Rectal smooth muscle tissue (tissue), 1 donor: ENCODE measurements at regions not wholly inside any gene's neighbourhood (a gene's known extent, or its start where the extent isn't known, plus 50 kb on each side); places are given as distances from the start of the nearest gene placed in this dataset.

Source experiments
- H3K27ac ChIP-seq: one replicate; pipeline ENCODE4 v1.7.0; 2013; ENCODE audit warnings: low read depth, low read length, inconsistent platforms
- H3K27me3 ChIP-seq: one replicate; pipeline ENCODE4 v1.7.0; 2013; ENCODE audit warnings: low read length; ENCODE audit not compliant: control insufficient read depth, insufficient read depth
- H3K36me3 ChIP-seq: one replicate; pipeline ENCODE4 v1.7.0; 2013; ENCODE audit warnings: low read length; ENCODE audit not compliant: control insufficient read depth, insufficient read depth
- H3K4me1 ChIP-seq: one replicate; pipeline ENCODE4 v1.7.0; 2013; ENCODE audit warnings: low read length; ENCODE audit not compliant: control insufficient read depth, insufficient read depth
- H3K4me3 ChIP-seq: one replicate; pipeline ENCODE4 v1.7.0; 2013; ENCODE audit warnings: low read length
- H3K9ac ChIP-seq: one replicate; pipeline ENCODE4 v1.7.0; 2013; ENCODE audit warnings: low read length

GRCh38 chr5:18043344-18043743 lies 409.1 kb downstream of the TAF11L14 start:
- Histone ChIP-seq H3K27ac (no peak overlapping the region), H3K4me3 (no peak overlapping the region), H3K4me1 (no peaks in the 10 kb centered on the region), H3K27me3 (no peaks in the 10 kb centered on the region), H3K36me3 (no peaks in the 10 kb centered on the region), H3K9ac (no peak overlapping the region)

- Histone ChIP-seq H3K27ac (no peak overlapping the region), H3K4me1 (no peaks in the 10 kb centered on the region), H3K36me3 (no peaks in the 10 kb centered on the region), H3K27me3 (no peaks in the 10 kb centered on the region), H3K9ac (no peak overlapping the region), H3K4me3 (no peak overlapping the region)
Measured at GRCh38 chr5:18048449-18048848, 414.2 kb downstream of the TAF11L14 start.

GRCh38 chr5:18050345-18050744 lies 416.1 kb downstream of the TAF11L14 start:
- no peaks in the 10 kb centered on the region for H3K4me1 ChIP-seq

GRCh38 chr5:18050776-18051175 lies 416.5 kb downstream of the TAF11L14 start:
- Histone ChIP-seq H3K4me3 (no peak overlapping the region), H3K27ac (no peak overlapping the region), H3K9ac (no peak overlapping the region), H3K36me3 (no peaks in the 10 kb centered on the region), H3K4me1 (no peaks in the 10 kb centered on the region), H3K27me3 (no peaks in the 10 kb centered on the region)

More at GRCh38 chr5:18050345-18050744, 416.1 kb downstream of the TAF11L14 start:
- Histone ChIP-seq H3K27me3 (no peaks in the 10 kb centered on the region), H3K27ac (no peak overlapping the region), H3K36me3 (no peaks in the 10 kb centered on the region), H3K9ac (no peak overlapping the region), H3K4me3 (no peak overlapping the region)

- Histone ChIP-seq H3K27ac (no peak overlapping the region), H3K9ac (no peak overlapping the region), H3K4me1 (no peaks in the 10 kb centered on the region), H3K4me3 (no peak overlapping the region), H3K36me3 (no peaks in the 10 kb centered on the region), H3K27me3 (no peaks in the 10 kb centered on the region)
Measured at GRCh38 chr5:18051953-18052352, 417.7 kb downstream of the TAF11L14 start.

DNA sequence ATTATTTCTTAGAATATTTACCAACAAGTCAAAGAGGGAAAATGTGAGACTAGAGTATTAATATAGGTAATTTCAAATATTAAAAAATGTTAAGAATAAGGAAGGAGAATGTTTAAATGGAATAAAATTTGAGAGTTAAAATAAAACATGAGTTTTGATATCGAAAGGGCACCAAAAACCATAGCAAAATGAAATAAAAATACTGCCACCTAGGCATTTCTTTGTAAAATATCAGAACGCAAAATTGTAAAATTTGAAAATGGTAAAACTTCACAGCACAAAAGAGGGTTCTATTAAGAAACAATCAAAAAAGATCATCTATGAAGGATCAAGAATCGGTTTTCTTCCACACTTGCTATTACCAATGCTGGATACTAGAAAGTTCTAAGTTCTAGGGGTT lies 418.3 kb downstream of the TAF11L14 start:
- Histone ChIP-seq H3K9ac (no peak overlapping the region), H3K27ac (no peak overlapping the region), H3K4me3 (no peak overlapping the region), H3K36me3 (no peaks in the 10 kb centered on the region), H3K4me1 (no peaks in the 10 kb centered on the region), H3K27me3 (no peaks in the 10 kb centered on the region)

DNA sequence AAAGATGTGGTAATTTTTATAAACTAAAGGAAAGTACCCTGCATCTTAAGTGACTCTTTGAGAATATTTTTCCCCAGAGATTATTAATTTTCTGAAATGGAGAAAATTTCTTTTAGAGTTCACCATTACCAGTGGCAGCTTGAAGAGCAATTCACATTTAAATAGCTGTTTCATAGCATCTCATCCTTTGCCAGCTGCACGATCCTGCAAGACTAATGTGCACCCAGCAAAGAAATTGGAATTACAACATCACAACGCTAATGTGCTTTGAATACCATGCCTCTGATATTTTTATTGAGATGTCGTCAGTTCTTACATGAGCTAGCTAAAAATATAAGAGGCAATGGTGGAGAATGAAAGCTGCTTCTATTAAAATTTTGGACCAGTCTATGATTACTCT lies 423.5 kb downstream of the TAF11L14 start:
- H3K4me3 ChIP-seq: no peak overlapping the region
- H3K36me3 ChIP-seq: no peaks in the 10 kb centered on the region
- H3K27ac ChIP-seq: no peak overlapping the region
- no peak overlapping the region for H3K9ac ChIP-seq
- H3K27me3 ChIP-seq: no peaks in the 10 kb centered on the region
- no peaks in the 10 kb centered on the region for H3K4me1 ChIP-seq

GRCh38 chr5:18067615-18068014 lies 433.4 kb downstream of the TAF11L14 start:
- no peak overlapping the region for H3K4me3 ChIP-seq
- no peak overlapping the region for H3K9ac ChIP-seq
- no peaks in the 10 kb centered on the region for H3K36me3 ChIP-seq
- H3K4me1 ChIP-seq: no peaks in the 10 kb centered on the region
- no peaks in the 10 kb centered on the region for H3K27me3 ChIP-seq
- no peak overlapping the region for H3K27ac ChIP-seq

DNA sequence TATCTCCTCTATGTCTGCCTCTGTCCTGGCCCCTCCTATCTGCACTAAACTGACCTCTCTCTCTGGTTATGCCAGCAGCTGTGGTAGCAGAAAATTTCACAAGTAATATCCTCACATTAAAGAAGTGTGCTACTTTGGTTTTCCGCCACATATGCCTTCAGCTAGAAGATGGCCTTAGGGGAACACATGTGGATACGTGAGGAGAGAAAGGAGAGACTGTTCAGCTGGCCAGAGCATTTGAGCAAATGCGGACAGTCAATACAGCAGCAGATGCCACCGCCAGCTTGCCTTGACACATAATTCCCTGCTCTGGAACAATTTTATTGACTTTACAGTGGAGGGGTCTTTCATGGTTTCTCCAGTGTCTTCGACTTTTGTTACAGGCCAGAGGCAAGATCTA lies 434.6 kb downstream of the TAF11L14 start:
- H3K27me3 ChIP-seq: no peaks in the 10 kb centered on the region
- no peaks in the 10 kb centered on the region for H3K4me1 ChIP-seq
- H3K4me3 ChIP-seq: no peak overlapping the region

DNA sequence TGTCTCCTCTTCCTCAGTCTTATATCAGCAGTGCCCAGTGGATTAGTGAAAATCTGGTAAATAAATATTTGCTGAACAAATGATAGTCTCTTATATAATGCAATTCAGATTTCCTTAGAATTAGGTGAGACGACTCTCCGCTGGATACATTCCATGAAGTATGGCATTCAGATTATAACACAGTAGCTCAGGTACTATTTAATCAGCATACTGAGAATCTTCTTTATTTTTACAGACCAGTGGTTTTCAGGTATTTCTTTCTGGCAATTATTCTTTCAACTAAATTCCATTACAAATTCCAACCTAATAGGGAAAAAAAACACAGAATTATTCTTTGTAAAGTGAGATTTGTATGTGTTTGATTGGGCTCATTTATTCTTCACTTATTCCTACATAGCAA lies 435.5 kb downstream of the TAF11L14 start:
- H3K27ac ChIP-seq: no peak overlapping the region
- H3K4me3 ChIP-seq: no peak overlapping the region
- H3K9ac ChIP-seq: no peak overlapping the region
- H3K27me3 ChIP-seq: no peaks in the 10 kb centered on the region
- H3K36me3 ChIP-seq: no peaks in the 10 kb centered on the region
- no peaks in the 10 kb centered on the region for H3K4me1 ChIP-seq

More for the DNA sequence above, 434.6 kb downstream of the TAF11L14 start:
- Histone ChIP-seq H3K9ac (no peak overlapping the region), H3K27ac (no peak overlapping the region), H3K36me3 (no peaks in the 10 kb centered on the region)

DNA sequence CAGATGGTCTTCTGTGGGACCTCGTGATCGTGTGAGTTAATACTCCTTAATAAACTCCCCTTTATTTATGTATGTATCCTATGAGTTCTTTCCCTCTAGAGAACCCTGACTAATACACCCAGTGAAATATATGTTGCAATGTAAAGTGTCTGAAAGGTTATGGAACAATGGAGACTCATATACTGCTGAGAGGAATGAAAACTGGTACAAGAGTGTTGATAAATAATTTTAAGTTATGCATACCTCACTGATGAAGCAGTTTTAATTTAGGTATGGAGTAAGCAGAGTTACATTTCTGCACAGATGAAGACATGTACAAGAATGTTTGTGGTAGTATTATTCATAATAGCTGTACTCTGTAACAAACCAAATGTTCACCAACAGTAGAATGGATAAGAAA lies 438.3 kb downstream of the TAF11L14 start:
- H3K9ac ChIP-seq: no peak overlapping the region
- no peak overlapping the region for H3K27ac ChIP-seq
- H3K4me1 ChIP-seq: no peaks in the 10 kb centered on the region
- no peaks in the 10 kb centered on the region for H3K36me3 ChIP-seq
- no peaks in the 10 kb centered on the region for H3K27me3 ChIP-seq
- no peak overlapping the region for H3K4me3 ChIP-seq

GRCh38 chr5:18074961-18075360 lies 440.7 kb downstream of the TAF11L14 start:
- Histone ChIP-seq H3K27ac (no peak overlapping the region), H3K4me3 (no peak overlapping the region), H3K4me1 (no peaks in the 10 kb centered on the region), H3K27me3 (no peaks in the 10 kb centered on the region), H3K9ac (no peak overlapping the region), H3K36me3 (no peaks in the 10 kb centered on the region)

DNA sequence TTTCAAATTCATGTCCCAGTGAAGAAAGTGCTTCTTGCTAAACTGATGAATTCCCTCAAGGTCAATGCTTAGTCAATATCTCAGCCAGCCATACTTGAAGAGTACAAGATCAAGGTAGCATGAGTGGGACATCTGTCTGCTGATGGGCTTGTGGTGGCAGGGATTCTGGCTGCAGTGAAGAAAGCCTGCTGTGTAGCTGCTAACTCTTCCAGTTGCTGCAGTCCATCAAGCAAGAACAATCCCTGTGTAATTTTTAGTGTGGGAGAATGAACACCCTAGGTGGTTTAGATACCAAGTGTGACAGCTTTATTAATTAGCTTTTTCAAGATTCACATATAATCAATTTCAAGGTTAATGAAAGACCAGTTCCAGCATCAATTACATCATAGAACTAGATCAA lies 443.9 kb downstream of the TAF11L14 start:
- H3K27ac ChIP-seq: no peak overlapping the region

More for the DNA sequence above, 443.9 kb downstream of the TAF11L14 start:
- no peak overlapping the region for H3K9ac ChIP-seq
- no peak overlapping the region for H3K4me3 ChIP-seq
- H3K36me3 ChIP-seq: no peaks in the 10 kb centered on the region
- no peaks in the 10 kb centered on the region for H3K27me3 ChIP-seq
- H3K4me1 ChIP-seq: no peaks in the 10 kb centered on the region
